Erythroblast (primary cell): ENCODE measurements at regions not wholly inside any gene's neighbourhood (a gene's known extent, or its start where the extent isn't known, plus 50 kb on each side); places are given as distances from the start of the nearest gene placed in this dataset.

Source experiments
- DNase-seq, 2 experiments: peaks; one replicate each; lab custom pipeline; 2025; lab: John Stamatoyannopoulos, UW
- GATA1 ChIP-seq: IDR thresholded peaks from 2 replicates; pipeline ENCODE4 v1.6.1; 2011; ENCODE audit warnings: low read depth, mild to moderate bottlenecking, control low read depth, low read length, moderate library complexity
- POLR2A ChIP-seq: IDR thresholded peaks from 2 replicates; pipeline ENCODE4 v1.6.1; 2011; ENCODE audit warnings: mild to moderate bottlenecking, low read length

- no peak for TF ChIP-seq POLR2A
- TF ChIP-seq GATA1: no peak
Observed at GRCh38 chr16:79449067-79449769, 151.3 kb downstream of the MAF start.

GRCh38 chr16:79444572-79444971, 156.0 kb downstream of the MAF start:
- TF ChIP-seq GATA1 (no peak), POLR2A (no peak)

More at GRCh38 chr16:79449067-79449769, 151.3 kb downstream of the MAF start:
- DNase-seq: no peak

GRCh38 chr16:79439901-79440300, 160.6 kb downstream of the MAF start:
- DNase-seq: no peak
- TF ChIP-seq POLR2A (no peak), GATA1 (no peak)

More at GRCh38 chr16:79444572-79444971, 156.0 kb downstream of the MAF start:
- DNase-seq: no peak

- no peak for DNase-seq
- TF ChIP-seq POLR2A: no peak
- no peak for TF ChIP-seq GATA1
Observed at GRCh38 chr16:79437764-79438751, 162.5 kb downstream of the MAF start.

- no peak for DNase-seq
- no peak for TF ChIP-seq GATA1
- no peak for TF ChIP-seq POLR2A
Observed at GRCh38 chr16:79436885-79437284, 163.7 kb downstream of the MAF start.

DNA sequence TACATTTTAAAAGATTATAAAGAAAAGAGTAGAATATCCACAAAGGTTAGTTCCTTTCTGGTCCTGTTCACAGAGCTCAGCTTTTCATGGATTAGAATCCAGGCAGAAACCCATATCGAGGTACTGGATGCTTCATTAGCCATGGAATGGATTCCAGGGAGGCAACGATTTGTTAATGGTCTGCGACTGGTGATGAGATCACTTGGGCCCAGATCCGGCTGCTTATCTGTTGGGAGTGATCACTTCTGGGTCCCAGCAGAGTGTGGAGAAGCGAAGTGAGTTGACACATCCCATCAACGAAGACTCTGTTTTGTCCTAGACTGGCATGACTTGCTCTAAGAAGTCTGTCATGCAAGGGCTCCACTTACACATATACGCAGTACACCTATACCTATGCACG, 165.8 kb downstream of the MAF start:
- no peak for DNase-seq
- TF ChIP-seq GATA1: no peak
- TF ChIP-seq POLR2A: no peak

GRCh38 chr16:79434092-79434491, 166.4 kb downstream of the MAF start:
- no peak for TF ChIP-seq GATA1
- no peak for TF ChIP-seq POLR2A
- DNase-seq: no peak

DNA sequence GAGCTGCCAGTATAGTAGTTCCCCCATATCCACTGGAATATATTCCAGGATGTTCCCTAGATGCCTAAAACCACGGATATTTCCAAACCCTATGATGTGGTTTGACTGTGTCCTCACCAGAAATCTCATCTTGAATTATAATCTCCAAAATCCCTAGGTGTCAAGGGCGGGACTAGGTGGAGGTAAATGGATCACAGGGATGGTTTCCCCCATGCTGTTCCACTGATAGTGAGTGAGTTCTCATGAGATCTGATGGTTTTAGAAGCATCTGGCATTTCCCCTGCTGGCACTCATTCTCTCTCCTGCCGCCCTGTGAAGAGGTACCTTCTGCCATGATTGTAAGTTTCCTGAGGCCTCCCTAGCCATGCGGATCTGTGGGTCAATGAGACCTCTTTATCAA, 168.6 kb downstream of the MAF start:
- TF ChIP-seq GATA1 (no peak), POLR2A (no peak)
- DNase-seq: no peak

DNA sequence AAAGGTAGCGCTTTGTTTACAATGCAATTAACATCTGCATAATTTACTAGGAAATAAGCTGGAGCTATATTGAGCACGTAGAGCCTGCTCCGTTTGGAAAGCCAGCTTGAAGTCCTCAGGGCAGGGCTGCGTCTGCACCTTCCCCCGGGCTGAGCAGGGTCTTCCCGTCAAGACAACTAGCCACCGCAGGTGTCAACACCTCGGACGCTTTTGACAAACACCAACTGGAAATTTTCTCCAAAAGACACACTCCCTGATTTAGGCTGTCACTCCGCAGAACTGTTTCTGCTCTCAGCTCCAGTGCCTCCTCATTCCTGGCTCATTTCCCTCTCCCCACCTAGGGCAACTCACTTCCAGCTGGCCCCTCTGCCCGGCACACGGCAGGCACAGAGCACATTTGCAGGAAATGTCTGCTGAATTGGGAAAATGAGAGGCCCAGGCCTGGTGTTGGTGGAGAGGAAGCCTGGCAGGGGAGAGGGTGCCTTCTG, 170.3 kb downstream of the MAF start:
- no peak for TF ChIP-seq POLR2A
- no peak for TF ChIP-seq GATA1
- no peak for DNase-seq

DNA sequence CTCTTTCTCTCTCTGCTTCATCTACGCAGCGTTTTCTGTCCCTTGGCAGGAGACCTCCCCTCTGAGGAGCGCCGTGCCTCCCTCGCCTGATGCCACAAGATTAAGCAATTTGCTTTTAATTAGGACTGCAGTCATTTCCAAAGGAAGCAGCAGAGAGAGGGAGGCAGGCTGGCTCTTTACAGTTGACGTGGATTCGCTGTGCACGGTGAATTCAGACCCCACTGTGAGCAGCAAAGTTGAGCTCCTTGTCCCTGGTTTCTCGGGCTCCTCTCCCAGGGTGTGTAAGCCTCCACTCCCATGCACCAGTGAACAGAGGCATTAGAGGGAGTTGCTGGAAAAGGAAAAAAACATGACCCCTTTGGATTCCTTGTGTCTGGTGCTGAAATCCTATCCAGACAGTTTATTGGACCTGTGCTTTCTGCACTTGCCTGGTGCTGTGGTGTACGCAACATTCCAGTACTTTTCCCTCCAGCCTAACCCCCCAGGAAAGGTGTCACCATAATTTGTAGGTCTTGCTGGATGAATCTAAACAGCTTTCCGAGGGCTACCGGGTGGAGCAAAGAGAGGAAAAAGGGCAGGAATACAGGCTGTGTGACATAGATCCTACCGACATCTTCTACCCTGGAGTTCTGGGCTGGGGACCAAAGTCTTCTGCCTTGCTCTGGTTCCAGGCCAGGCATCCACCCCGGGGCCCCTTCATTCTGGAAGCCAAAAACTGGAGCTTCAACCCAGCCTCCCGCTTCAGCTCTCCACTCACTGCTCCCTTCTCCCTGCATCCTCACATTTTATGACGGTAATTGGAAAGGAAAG, 171.0 kb downstream of the MAF start:
- TF ChIP-seq GATA1 (no peak), POLR2A (no peak)
- no peak for DNase-seq

- DNase-seq: no peak
- no peak for TF ChIP-seq POLR2A
- TF ChIP-seq GATA1: no peak
Observed at GRCh38 chr16:79426663-79427062, 173.9 kb downstream of the MAF start.

- TF ChIP-seq POLR2A (no peak), GATA1 (no peak)
- DNase-seq: no peak
Observed at GRCh38 chr16:79422064-79422463, 178.5 kb downstream of the MAF start.

GRCh38 chr16:79421126-79421525, 179.4 kb downstream of the MAF start:
- TF ChIP-seq POLR2A (no peak), GATA1 (no peak)
- DNase-seq: no peak

DNA sequence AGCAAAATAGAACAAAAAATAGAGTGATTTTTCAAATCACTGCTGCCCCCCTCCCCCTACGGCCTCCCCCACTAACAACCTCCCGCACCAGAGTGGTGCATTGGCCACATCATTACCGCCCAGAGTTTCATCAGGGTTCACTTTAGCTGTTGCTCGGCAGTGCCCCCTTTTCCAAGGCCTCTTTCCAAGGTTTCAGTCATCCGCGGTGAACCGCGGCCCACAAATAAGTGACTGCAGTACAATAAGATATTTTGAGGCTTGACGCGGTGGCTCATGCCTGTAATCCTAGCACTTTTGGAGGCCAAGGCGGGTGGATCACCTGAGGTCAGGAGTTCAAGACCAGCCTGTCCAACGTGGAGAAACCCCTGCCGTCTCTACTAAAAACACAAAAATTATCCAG, 180.0 kb downstream of the MAF start:
- no peak for DNase-seq
- TF ChIP-seq GATA1: no peak
- TF ChIP-seq POLR2A: no peak
